ENCODE measurements at regions not wholly inside any gene's neighbourhood (a gene's known extent, or its start where the extent isn't known, plus 50 kb on each side); places are given as distances from the start of the nearest gene placed in this dataset.

DNA sequence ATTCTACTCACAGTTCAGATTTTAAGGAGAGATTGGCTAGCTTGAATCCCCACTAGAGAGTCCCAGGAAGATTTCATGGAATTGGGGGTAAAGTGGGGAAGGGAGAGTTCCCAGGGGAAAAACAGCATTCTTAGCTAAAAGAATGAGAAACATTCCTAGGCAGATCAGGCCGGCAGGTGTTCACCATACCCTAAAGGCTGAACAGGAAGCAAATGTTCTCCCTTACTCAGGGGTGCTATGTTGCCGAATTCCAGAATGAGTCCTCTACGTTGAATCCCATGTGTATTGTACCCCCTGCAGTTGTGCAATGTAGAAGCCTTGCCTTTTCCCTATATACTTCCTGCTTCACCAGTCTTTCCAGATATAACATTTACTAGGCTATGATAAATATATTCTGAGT, 135.2 kb upstream of the NCAM1 start:
- H3K18ac ChIP-seq (ENCODE audit: extremely low read depth, low read length) = no peak overlapping the region
- no peaks in the 10 kb centered on the region for H3K79me2 ChIP-seq (ENCODE audit: control insufficient read depth in 1 of 2, insufficient read depth in 2 of 2, low read length in 2 of 2)
- H4K8ac ChIP-seq (ENCODE audit: extremely low read depth, insufficient read depth, low read length) = no peak overlapping the region
- FAIRE-seq (peak; percentile 19), DNase-seq (ENCODE audit: low read depth in 1 of 2, low spot score in 2 of 2) (no peak)
- no peak overlapping the region for H3K27ac ChIP-seq (ENCODE audit: low read depth, low read length)
- TF ChIP-seq TEAD4 (IDR thresholded peaks at IDR 0.05; ENCODE audit: low read depth, low read length) = peak; percentile 76
- no peak for TF ChIP-seq ASH2L (IDR thresholded peaks at IDR 0.05; ENCODE audit: low read length)
- peak; percentile 69; the same call in 1 of the 2 replicates for TF ChIP-seq TCF12 (IDR thresholded peaks at IDR 0.05; ENCODE audit: low read depth, low read length)
- no peak overlapping the region for H2BK12ac ChIP-seq (ENCODE audit: low read depth, low read length)
- POLR2A ChIA-PET (ENCODE audit: partially characterized antibody) = no interaction called here
- H3K4me2 ChIP-seq (ENCODE audit: insufficient read depth in 1 of 2, low read depth in 2 of 2, low read length in 2 of 2) = peak overlapping the region in 1 of 2 experiments; percentile 12; a peak in 1 of 4 replicates
- H3K56ac ChIP-seq (replicated peaks; ENCODE audit: insufficient read length, low read depth, low read length) = no peak overlapping the region
- no peaks in the 10 kb centered on the region for H4K20me1 ChIP-seq (replicated peaks in 1 of 2; ENCODE audit: control insufficient read depth in 1 of 2, insufficient read depth in 2 of 2, low read length in 2 of 2)
- H3K23me2 ChIP-seq (ENCODE audit: low read depth, low read length) = 0 out of 2 replicates have a peak, but pooled peaks cover 3% of the 10 kb centered on the region
- H4K5ac ChIP-seq (ENCODE audit: insufficient read length, low read depth, low read length) = no peak overlapping the region
- H2BK120ac ChIP-seq (replicated peaks; ENCODE audit: low read depth, low read length) = no peak overlapping the region
- H4K91ac ChIP-seq (replicated peaks; ENCODE audit: insufficient read length, low read length) = no peak overlapping the region
- H3K79me1 ChIP-seq (ENCODE audit: low read depth, low read length) = no peaks in the 10 kb centered on the region
- no peak overlapping the region for H2BK20ac ChIP-seq (ENCODE audit: low read length)
- H3K36me3 ChIP-seq (ENCODE audit: control insufficient read depth in 2 of 4, insufficient read depth in 4 of 4, low read length in 3 of 4) = no peaks in the 10 kb centered on the region
- H2AK5ac ChIP-seq (ENCODE audit: low read depth, low read length) = no peak overlapping the region
- H3K4me3 ChIP-seq (ENCODE audit: extremely low read depth in 1 of 4, insufficient read depth in 2 of 4, low read depth in 3 of 4, low read length in 4 of 4) = no peak overlapping the region
- H3K14ac ChIP-seq (ENCODE audit: insufficient read length) = no peak overlapping the region
- H2AFZ ChIP-seq (ENCODE audit: low read length) = no peak overlapping the region
- 44% methylated on average over 3 of the region's 3 CpGs; no CpG with 5 or more reads in 1 of the 2 experiments for WGBS, 2 experiments (ENCODE audit: extremely low coverage in 1 of 2, insufficient coverage in 1 of 2, insufficient read length in 1 of 2, insufficient replicate concordance in 2 of 2, low coverage in 1 of 2, low lambda C conversion rate in 2 of 2, missing lambda C conversion rate in 1 of 2)
- H3K4me1 ChIP-seq (replicated peaks in 1 of 4; ENCODE audit: control insufficient read depth in 3 of 4, insufficient read depth in 4 of 4, low read length in 3 of 4) = peaks cover 10 to 28% (median 23%) of the 10 kb centered on the region in 4 experiments
- no peak overlapping the region for H3K23ac ChIP-seq (ENCODE audit: insufficient read length)
- H3K9me3 ChIP-seq (ENCODE audit: insufficient read depth in 2 of 2, low read depth in 1 of 2, low read length in 1 of 2) = no peaks in the 10 kb centered on the region
- CTCF ChIA-PET (ENCODE audit: partially characterized antibody) = interaction anchor here (0.9 to 2.0 kb wide), 5 partner anchors 11 to 385 kb away, joined by 3 to 6 read pairs (median 3); no protein-coding TSS in a partner anchor
- no peak overlapping the region for H3K4ac ChIP-seq (replicated peaks; ENCODE audit: insufficient read length, low read depth, low read length)
- H2BK15ac ChIP-seq (ENCODE audit: low read length) = no peak overlapping the region
- H2BK5ac ChIP-seq (ENCODE audit: low read depth, low read length) = 0 out of 2 replicates have a peak overlapping the region, but pooled peaks have one; percentile 13
- H3K27me3 ChIP-seq (replicated peaks in 1 of 4; ENCODE audit: control insufficient read depth in 3 of 4, extremely low read depth in 1 of 4, insufficient read depth in 3 of 4, low read length in 3 of 4) = no peaks in the 10 kb centered on the region; a peak in 2 of 7 replicates
- no peak overlapping the region for H3K9ac ChIP-seq (replicated peaks in 1 of 4; ENCODE audit: extremely low read depth in 1 of 4, low read depth in 3 of 4, low read length in 3 of 4)

Measured in H1 (cell line).